SK-N-SH treated with all-trans-retinoic acid at 6 μM for 48 hours (cell line): ENCODE measurements at regions not wholly inside any gene's neighbourhood (a gene's known extent, or its start where the extent isn't known, plus 50 kb on each side); places are given as distances from the start of the nearest gene placed in this dataset.

Experiments used
- ARNTL ChIP-seq: fragments of 450-650 bp; formaldehyde crosslinking; IDR thresholded peaks from 2 replicates; pipeline ENCODE4 v1.5.0; 2020; ENCODE audit warnings: low read depth, mild to moderate bottlenecking, moderate library complexity, borderline replicate concordance
- OSR1 ChIP-seq: fragments of 250-450 bp; sonication (Bioruptor Pico); IDR thresholded peaks from 2 replicates; pipeline ENCODE4 v1.8.0; 2022; ENCODE audit warnings: moderate library complexity, mild to moderate bottlenecking, inconsistent platforms
- PPARA ChIP-seq: fragments of 250-450 bp; sonication (Bioruptor Pico); IDR thresholded peaks from 2 replicates; pipeline ENCODE4 v1.5.0; 2020; ENCODE audit warnings: mild to moderate bottlenecking, borderline replicate concordance
- RARB ChIP-seq: fragments of 250-450 bp; sonication (Bioruptor Pico); IDR thresholded peaks from 2 replicates; pipeline ENCODE4 v1.8.0; 2021; ENCODE audit warnings: mild to moderate bottlenecking, moderate library complexity
- SNAI2 ChIP-seq: fragments of 250-450 bp; sonication (Bioruptor Pico); IDR thresholded peaks from 2 replicates; pipeline ENCODE4 v1.5.0; 2020; ENCODE audit warnings: mild to moderate bottlenecking, moderate library complexity
- TOX ChIP-seq: fragments of 250-450 bp; sonication (Bioruptor Pico); IDR thresholded peaks from 2 replicates; pipeline ENCODE4 v1.8.0; 2021; ENCODE audit warnings: mild to moderate bottlenecking, moderate library complexity, borderline replicate concordance
- ZFP3 ChIP-seq: fragments of 250-450 bp; sonication (Bioruptor Pico); IDR thresholded peaks from 2 replicates; pipeline ENCODE4 v1.5.0; 2020; ENCODE audit warnings: mild to moderate bottlenecking, moderate library complexity
- ZNF70 ChIP-seq: fragments of 450-650 bp; formaldehyde crosslinking; IDR thresholded peaks from 2 replicates; pipeline ENCODE4 v1.5.0; 2020; ENCODE audit warnings: mild to moderate bottlenecking, moderate library complexity
- TF ChIP-seq, protein P1 (sequence below): fragments of 250-450 bp; sonication (Bioruptor Pico); IDR thresholded peaks from 2 replicates; pipeline ENCODE4 v1.5.1; 2020; ENCODE audit warnings: low read depth, mild to moderate bottlenecking, moderate library complexity
- TF ChIP-seq, protein P2 (sequence below): fragments of 250-450 bp; sonication (Bioruptor Pico); IDR thresholded peaks from 2 replicates; pipeline ENCODE4 v1.8.0; 2020; ENCODE audit warnings: mild to moderate bottlenecking, moderate library complexity, borderline replicate concordance

DNA sequence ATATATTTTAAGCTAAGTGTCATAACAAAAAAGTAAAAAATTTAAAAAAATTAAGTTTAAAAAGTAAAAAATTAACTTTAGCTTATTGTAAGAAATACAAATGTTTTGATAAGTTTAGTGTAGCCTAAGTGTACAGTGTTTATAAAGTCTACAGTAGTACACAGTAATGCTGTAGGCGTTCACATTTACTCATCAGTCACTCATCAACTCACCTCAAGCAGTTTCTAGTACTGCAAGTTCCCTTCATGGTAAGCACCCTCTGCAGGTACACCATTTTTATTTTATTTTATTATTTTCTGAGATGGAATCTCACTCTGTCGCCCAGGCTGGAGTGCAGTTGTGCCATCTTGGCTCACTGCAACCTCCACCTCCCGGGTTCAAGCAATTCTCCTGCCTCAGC lies 316.0 kb downstream of the FGFR2 start:
- TF ChIP-seq SNAI2, result no peak
- TF ChIP-seq ZFP3 (CRISPR knock-in tag), result no peak
- TF ChIP-seq ARNTL (CRISPR knock-in tag), result no peak
- TF ChIP-seq, protein P1, sequence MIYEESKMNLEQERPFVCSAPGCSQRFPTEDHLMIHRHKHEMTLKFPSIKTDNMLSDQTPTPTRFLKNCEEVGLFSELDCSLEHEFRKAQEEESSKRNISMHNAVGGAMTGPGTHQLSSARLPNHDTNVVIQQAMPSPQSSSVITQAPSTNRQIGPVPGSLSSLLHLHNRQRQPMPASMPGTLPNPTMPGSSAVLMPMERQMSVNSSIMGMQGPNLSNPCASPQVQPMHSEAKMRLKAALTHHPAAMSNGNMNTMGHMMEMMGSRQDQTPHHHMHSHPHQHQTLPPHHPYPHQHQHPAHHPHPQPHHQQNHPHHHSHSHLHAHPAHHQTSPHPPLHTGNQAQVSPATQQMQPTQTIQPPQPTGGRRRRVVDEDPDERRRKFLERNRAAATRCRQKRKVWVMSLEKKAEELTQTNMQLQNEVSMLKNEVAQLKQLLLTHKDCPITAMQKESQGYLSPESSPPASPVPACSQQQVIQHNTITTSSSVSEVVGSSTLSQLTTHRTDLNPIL (CRISPR knock-in tag), result no peak
- TF ChIP-seq TOX (CRISPR knock-in tag), result no peak
- TF ChIP-seq PPARA (CRISPR knock-in tag), result no peak
- TF ChIP-seq, protein P2, sequence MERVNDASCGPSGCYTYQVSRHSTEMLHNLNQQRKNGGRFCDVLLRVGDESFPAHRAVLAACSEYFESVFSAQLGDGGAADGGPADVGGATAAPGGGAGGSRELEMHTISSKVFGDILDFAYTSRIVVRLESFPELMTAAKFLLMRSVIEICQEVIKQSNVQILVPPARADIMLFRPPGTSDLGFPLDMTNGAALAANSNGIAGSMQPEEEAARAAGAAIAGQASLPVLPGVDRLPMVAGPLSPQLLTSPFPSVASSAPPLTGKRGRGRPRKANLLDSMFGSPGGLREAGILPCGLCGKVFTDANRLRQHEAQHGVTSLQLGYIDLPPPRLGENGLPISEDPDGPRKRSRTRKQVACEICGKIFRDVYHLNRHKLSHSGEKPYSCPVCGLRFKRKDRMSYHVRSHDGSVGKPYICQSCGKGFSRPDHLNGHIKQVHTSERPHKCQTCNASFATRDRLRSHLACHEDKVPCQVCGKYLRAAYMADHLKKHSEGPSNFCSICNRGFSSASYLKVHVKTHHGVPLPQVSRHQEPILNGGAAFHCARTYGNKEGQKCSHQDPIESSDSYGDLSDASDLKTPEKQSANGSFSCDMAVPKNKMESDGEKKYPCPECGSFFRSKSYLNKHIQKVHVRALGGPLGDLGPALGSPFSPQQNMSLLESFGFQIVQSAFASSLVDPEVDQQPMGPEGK (CRISPR knock-in tag), result no peak
- TF ChIP-seq ZNF70 (CRISPR knock-in tag), result no peak
- TF ChIP-seq OSR1 (CRISPR knock-in tag), result no peak
- TF ChIP-seq RARB, result no peak
